ENCODE measurements at regions not wholly inside any gene's neighbourhood (a gene's known extent, or its start where the extent isn't known, plus 50 kb on each side); places are given as distances from the start of the nearest gene placed in this dataset.

GRCh38 chr5:67659288-67659687, 462.7 kb upstream of the CD180 start (continued):
- no peak for TF ChIP-seq ZBTB33 (IDR thresholded peaks at IDR 0.05)
- no peak for TF ChIP-seq PML (IDR thresholded peaks at IDR 0.05; ENCODE audit: low read length)
- TF ChIP-seq HDAC2 (IDR thresholded peaks at IDR 0.05), result no peak
- TF ChIP-seq EZH2 (IDR thresholded peaks at IDR 0.05; ENCODE audit: borderline replicate concordance, control insufficient read depth, low read depth, low read length), result no peak

GRCh38 chr5:67657055-67657454, 460.5 kb upstream of the CD180 start:
- WGBS (ENCODE audit: insufficient coverage, insufficient replicate concordance, low lambda C conversion rate, missing lambda C conversion rate), result 7% methylated on average over 5 of the region's 5 CpGs
- Histone ChIP-seq H3K27ac (ENCODE audit: control insufficient read depth, insufficient read depth) (no peak overlapping the region), H3K4me1 (ENCODE audit: control insufficient read depth, insufficient read depth, low read length) (no peaks in the 10 kb centered on the region), H3K9me3 (replicated peaks; ENCODE audit: control insufficient read depth, insufficient read depth, low read length) (no peaks in the 10 kb centered on the region), H3K36me3 (ENCODE audit: control insufficient read depth in 2 of 2, insufficient read depth in 2 of 2, low read length in 1 of 2) (no peaks in the 10 kb centered on the region), H3K9ac (ENCODE audit: control insufficient read depth, insufficient read depth, low read length) (no peak overlapping the region), H3K79me2 (ENCODE audit: control insufficient read depth, insufficient read depth, low read length) (no peaks in the 10 kb centered on the region), H3K4me3 (no peak overlapping the region), H3K4me2 (ENCODE audit: control insufficient read depth, insufficient read depth) (no peak overlapping the region), H4K20me1 (ENCODE audit: control insufficient read depth, insufficient read depth) (no peaks in the 10 kb centered on the region), H2AFZ (ENCODE audit: control insufficient read depth, low read depth, low read length) (no peak overlapping the region), H3K27me3 (replicated peaks in 1 of 2; ENCODE audit: control insufficient read depth in 2 of 2, insufficient read depth in 2 of 2, low read length in 1 of 2) (no peaks in the 10 kb centered on the region)
- POLR2A ChIA-PET, result no interaction called here
- in situ Hi-C loops (cut with MboI), result no loop called here
- FAIRE-seq, result no peak
- SMC1A ChIA-PET (ENCODE audit: uncharacterized antibody, unreplicated experiment), result no interaction called here
- CTCF ChIA-PET, result no interaction called here
- DNase-seq (ENCODE audit: low read depth, low spot score), result no peak
- no TSS peak for BruUV-seq (replicated peaks)
- intact Hi-C loops (cut with micrococcal nuclease; ENCODE audit: unreplicated experiment), result no loop called here
- no peak for ATAC-seq
- RAD21 ChIA-PET (ENCODE audit: unreplicated experiment), result no interaction called here
- TF ChIP-seq ESRRA (IDR thresholded peaks at IDR 0.05; ENCODE audit: low read length) (no peak), ZNF592 (IDR thresholded peaks at IDR 0.05) (no peak), KLF5 (IDR thresholded peaks at IDR 0.05; ENCODE audit: partially characterized antibody) (no peak), FOXM1 (IDR thresholded peaks at IDR 0.05; ENCODE audit: low read depth, low read length) (no peak), ZNF687 (IDR thresholded peaks at IDR 0.05) (no peak), IRF5 (IDR thresholded peaks at IDR 0.05; ENCODE audit: borderline replicate concordance) (no peak), RCOR1 (conservative IDR thresholded peaks at IDR 0.05; ENCODE audit: low read depth, low read length) (no peak), JUND (IDR thresholded peaks at IDR 0.05; ENCODE audit: low read depth, low read length) (no peak), CREM (IDR thresholded peaks at IDR 0.05; ENCODE audit: low read depth) (no peak), PAX8 (IDR thresholded peaks at IDR 0.05) (no peak)
